Gastroesophageal sphincter (tissue), 4 donors: ENCODE measurements at regions not wholly inside any gene's neighbourhood (a gene's known extent, or its start where the extent isn't known, plus 50 kb on each side); places are given as distances from the start of the nearest gene placed in this dataset.

Experiments used
- ATAC-seq: fragments of 150-250 bp; one replicate; pipeline ENCODE4 v1.9.1; 2016; ENCODE audit warnings: mild to moderate bottlenecking, moderate library complexity
- H3K27ac ChIP-seq, 4 donors: fragments of 200-600 bp; sonication (generic) in 3 of 4; 1 replicate in 3 of 4; 2 replicates in 1 of 4; pipeline ENCODE4 v1.5.1; 2016 to 2019
- H3K27me3 ChIP-seq: fragments of 200-600 bp; sonication (generic); one replicate; pipeline ENCODE4 v1.5.1; 2019
- H3K36me3 ChIP-seq, 2 donors: fragments of 200-600 bp; sonication (generic); one replicate each; pipeline ENCODE4 v1.5.1; 2019; ENCODE audit warnings: control low read depth in 1 of 2
- H3K4me1 ChIP-seq, 3 donors: fragments of 200-600 bp; sonication (generic); 1 replicate in 2 of 3; 2 replicates in 1 of 3; pipeline ENCODE4 v1.5.1; 2016 to 2019; ENCODE audit warnings: control low read depth in 2 of 3
- H3K4me3 ChIP-seq, 2 donors: fragments of 200-600 bp; sonication (generic); one replicate each; pipeline ENCODE4 v1.5.1; 2019; ENCODE audit warnings: mild to moderate bottlenecking in 1 of 2, moderate library complexity in 1 of 2
- H3K9me3 ChIP-seq, 3 donors: fragments of 200-600 bp; sonication (generic); one replicate each; pipeline ENCODE4 v1.5.1; 2017 to 2019; ENCODE audit warnings: control low read depth in 2 of 3
- CTCF ChIP-seq, 4 experiments: fragments of 200-600 bp in 2 of 4; fragments of 450-650 bp in 2 of 4; sonication (generic) in 1 of 4; IDR thresholded peaks; one replicate each; pipeline ENCODE4 v1.5.1; 2017 to 2019; ENCODE audit warnings: antibody characterized with exemption in 4 of 4, mild to moderate bottlenecking in 2 of 4, moderate library complexity in 2 of 4
- EP300 ChIP-seq: sonication (generic); formaldehyde crosslinking; IDR thresholded peaks from one replicate; pipeline ENCODE4 v1.6.1; 2017; ENCODE audit warnings: antibody characterized with exemption, mild to moderate bottlenecking
- POLR2A ChIP-seq, 2 donors: fragments of 450-650 bp; IDR thresholded peaks; one replicate each; pipeline ENCODE4 v1.6.1; 2017; ENCODE audit warnings: antibody characterized with exemption in 2 of 2, mild to moderate bottlenecking in 2 of 2, moderate library complexity in 1 of 2
- POLR2AphosphoS5 ChIP-seq: sonication (generic); formaldehyde crosslinking; IDR thresholded peaks from one replicate; pipeline ENCODE4 v1.6.1; 2017; ENCODE audit warnings: antibody characterized with exemption
- WGBS, 2 donors: methylation state at CpG; one replicate each; pipeline ENCODE4 v1.1.5; 2018; ENCODE audit warnings: low coverage in 1 of 2; 5-methylcytosine and 5-hydroxymethylcytosine counted together

- no peaks in the 10 kb centered on the region for H3K36me3 ChIP-seq
- WGBS, 2 donors, result 84 to 93% methylated on average over 2 to 5 of the region's 5 CpGs
- no peaks in the 10 kb centered on the region for H3K4me1 ChIP-seq
- no peak overlapping the region for H3K4me3 ChIP-seq
- H3K27me3 ChIP-seq, result no peaks in the 10 kb centered on the region
- TF ChIP-seq EP300, result no peak
- no peak for TF ChIP-seq CTCF (IDR thresholded peaks at IDR 0.05)
- no peak for TF ChIP-seq POLR2A (IDR thresholded peaks at IDR 0.05)
- no peak for TF ChIP-seq POLR2AphosphoS5
- no peak for ATAC-seq
- no peaks in the 10 kb centered on the region for H3K9me3 ChIP-seq
- no peak overlapping the region for H3K27ac ChIP-seq
Measured at GRCh38 chr6:147944122-147944521, 398.5 kb upstream of the SASH1 start.

GRCh38 chr6:147947521-147947920, 395.1 kb upstream of the SASH1 start:
- no peak overlapping the region for H3K27ac ChIP-seq
- no peaks in the 10 kb centered on the region for H3K36me3 ChIP-seq
- H3K4me3 ChIP-seq, result no peak overlapping the region
- ATAC-seq, result no peak
- H3K4me1 ChIP-seq, result peaks cover 0 to 11% (median 0%) of the 10 kb centered on the region in 3 donors
- H3K27me3 ChIP-seq, result no peaks in the 10 kb centered on the region
- no peaks in the 10 kb centered on the region for H3K9me3 ChIP-seq
- TF ChIP-seq CTCF (IDR thresholded peaks at IDR 0.05) (no peak), POLR2AphosphoS5 (no peak), EP300 (no peak), POLR2A (IDR thresholded peaks at IDR 0.05) (no peak)
- 48 to 54% methylated on average over 3 of the region's 3 CpGs for WGBS, 2 donors

GRCh38 chr6:147949981-147950622, 392.5 kb upstream of the SASH1 start:
- H3K4me3 ChIP-seq, result no peak overlapping the region
- H3K9me3 ChIP-seq, result no peaks in the 10 kb centered on the region
- peak overlapping the region in 2 of 4 donors; percentile 37 for H3K27ac ChIP-seq
- WGBS, 2 donors, result 43 to 52% methylated on average over 3 to 5 of the region's 6 CpGs
- TF ChIP-seq CTCF (IDR thresholded peaks at IDR 0.05) (no peak), POLR2AphosphoS5 (no peak), POLR2A (IDR thresholded peaks at IDR 0.05) (no peak), EP300 (no peak)
- H3K36me3 ChIP-seq, result no peaks in the 10 kb centered on the region
- ATAC-seq, result peak; percentile 15
- peaks cover 0 to 11% (median 0%) of the 10 kb centered on the region in 3 donors for H3K4me1 ChIP-seq
- H3K27me3 ChIP-seq, result no peaks in the 10 kb centered on the region

- Histone ChIP-seq H3K27ac (peak overlapping the region in 2 of 4 donors; percentile 37 to 44), H3K9me3 (no peaks in the 10 kb centered on the region)
- WGBS, 2 donors, result 8 to 17% methylated on average over 1 to 5 of the region's 5 CpGs
Measured at GRCh38 chr6:147950623-147950987, 392.0 kb upstream of the SASH1 start.

GRCh38 chr6:147951726-147952125, 390.9 kb upstream of the SASH1 start:
- H3K27me3 ChIP-seq, result no peaks in the 10 kb centered on the region
- no peak overlapping the region for H3K27ac ChIP-seq
- WGBS, 2 donors, result 94 to 96% methylated on average over 7 of the region's 7 CpGs
- H3K9me3 ChIP-seq, result no peaks in the 10 kb centered on the region
- H3K4me1 ChIP-seq, result peaks cover 0 to 11% (median 0%) of the 10 kb centered on the region in 3 donors
- no peak for ATAC-seq
- H3K36me3 ChIP-seq, result no peaks in the 10 kb centered on the region
- TF ChIP-seq CTCF (IDR thresholded peaks at IDR 0.05), result no peak
- no peak for TF ChIP-seq POLR2A (IDR thresholded peaks at IDR 0.05)
- no peak overlapping the region for H3K4me3 ChIP-seq

More at GRCh38 chr6:147950623-147950987, 392.0 kb upstream of the SASH1 start:
- H3K36me3 ChIP-seq, result no peaks in the 10 kb centered on the region
- H3K27me3 ChIP-seq, result no peaks in the 10 kb centered on the region
- H3K4me3 ChIP-seq, result no peak overlapping the region
- TF ChIP-seq EP300, result no peak
- peak; percentile 79 for TF ChIP-seq POLR2AphosphoS5
- H3K4me1 ChIP-seq, result peaks cover 0 to 11% (median 0%) of the 10 kb centered on the region in 3 donors
- peak; percentile 80 for ATAC-seq
